ENCODE measurements at regions not wholly inside any gene's neighbourhood (a gene's known extent, or its start where the extent isn't known, plus 50 kb on each side); places are given as distances from the start of the nearest gene placed in this dataset.

DNA sequence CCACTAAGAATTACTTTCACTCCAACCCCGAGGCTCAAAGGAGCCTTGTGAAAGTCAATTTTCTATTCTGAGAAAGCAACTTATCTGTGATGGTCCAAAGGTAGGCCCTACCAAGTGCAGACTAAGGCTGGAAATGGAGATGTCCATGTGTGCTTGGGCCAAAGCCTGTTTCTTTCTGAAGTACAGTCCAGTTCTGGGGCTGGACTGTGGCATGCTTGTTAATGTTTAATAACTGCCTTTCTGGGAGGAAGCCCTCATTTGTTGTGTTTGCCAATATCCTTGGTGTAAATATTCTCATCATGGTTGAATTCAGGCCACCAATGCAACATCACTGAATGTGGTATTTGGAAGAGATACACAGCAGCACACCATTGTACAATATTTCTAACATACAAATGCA lies 182.3 kb upstream of the BCL6 start:
- no peaks in the 10 kb centered on the region; the same call in 1 of the 2 replicates for H3K27me3 Mint-ChIP-seq (ENCODE audit: insufficient read depth)
- H3K36me3 Mint-ChIP-seq (ENCODE audit: low read depth) = peaks cover 10% of the 10 kb centered on the region
- DNase-seq = no peak

DNA sequence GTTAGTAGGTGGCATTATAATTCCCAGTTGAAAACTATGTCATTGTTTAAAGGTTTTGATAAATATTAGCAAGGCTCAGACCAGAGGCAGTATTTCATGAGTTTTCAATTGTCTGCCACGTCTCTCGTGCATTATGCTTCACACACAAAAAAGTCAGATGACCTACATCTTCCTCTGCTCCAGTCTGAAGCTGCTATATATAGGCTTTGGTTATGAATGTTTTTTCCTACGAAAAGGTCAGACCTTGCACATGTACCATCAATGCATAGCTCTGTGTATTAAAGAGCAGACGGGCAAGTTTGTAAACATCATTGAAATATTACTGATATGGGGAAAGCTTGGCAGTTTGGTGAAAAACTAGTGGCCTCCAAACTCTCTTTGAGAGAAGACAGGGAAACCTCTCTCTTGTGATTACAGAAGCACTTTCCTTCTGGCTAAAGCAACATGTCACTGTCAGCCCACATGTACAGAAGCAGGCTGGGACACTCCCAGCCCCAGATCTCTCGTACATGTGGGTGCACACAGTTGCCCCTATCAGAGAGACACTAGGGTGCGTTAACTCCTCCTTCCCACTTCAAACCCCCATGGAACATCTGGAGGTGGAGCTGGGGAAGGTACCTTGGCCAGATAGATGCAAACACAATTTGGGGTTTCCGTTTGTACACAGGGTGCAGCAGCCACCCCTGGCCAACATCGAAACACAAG lies 184.0 kb upstream of the BCL6 start:
- Mint-ChIP-seq H3K27ac (no peak overlapping the region), H3K36me3 (ENCODE audit: low read depth) (peaks cover 10% of the 10 kb centered on the region), H3K4me1 (ENCODE audit: low read depth) (no peaks in the 10 kb centered on the region), H3K9me3 (peaks cover 6% of the 10 kb centered on the region), H3K4me3 (no peak overlapping the region), H3K27me3 (ENCODE audit: insufficient read depth) (peaks cover 2% of the 10 kb centered on the region; the same call in 1 of the 2 replicates)
- TF ChIP-seq, protein P1, sequence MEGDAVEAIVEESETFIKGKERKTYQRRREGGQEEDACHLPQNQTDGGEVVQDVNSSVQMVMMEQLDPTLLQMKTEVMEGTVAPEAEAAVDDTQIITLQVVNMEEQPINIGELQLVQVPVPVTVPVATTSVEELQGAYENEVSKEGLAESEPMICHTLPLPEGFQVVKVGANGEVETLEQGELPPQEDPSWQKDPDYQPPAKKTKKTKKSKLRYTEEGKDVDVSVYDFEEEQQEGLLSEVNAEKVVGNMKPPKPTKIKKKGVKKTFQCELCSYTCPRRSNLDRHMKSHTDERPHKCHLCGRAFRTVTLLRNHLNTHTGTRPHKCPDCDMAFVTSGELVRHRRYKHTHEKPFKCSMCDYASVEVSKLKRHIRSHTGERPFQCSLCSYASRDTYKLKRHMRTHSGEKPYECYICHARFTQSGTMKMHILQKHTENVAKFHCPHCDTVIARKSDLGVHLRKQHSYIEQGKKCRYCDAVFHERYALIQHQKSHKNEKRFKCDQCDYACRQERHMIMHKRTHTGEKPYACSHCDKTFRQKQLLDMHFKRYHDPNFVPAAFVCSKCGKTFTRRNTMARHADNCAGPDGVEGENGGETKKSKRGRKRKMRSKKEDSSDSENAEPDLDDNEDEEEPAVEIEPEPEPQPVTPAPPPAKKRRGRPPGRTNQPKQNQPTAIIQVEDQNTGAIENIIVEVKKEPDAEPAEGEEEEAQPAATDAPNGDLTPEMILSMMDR (IDR thresholded peaks at IDR 0.05) = no peak
- DNase-seq = no peak

More for the DNA sequence above, 182.3 kb upstream of the BCL6 start:
- Mint-ChIP-seq H3K27ac (no peak overlapping the region), H3K4me3 (no peak overlapping the region), H3K9me3 (peaks cover 6% of the 10 kb centered on the region), H3K4me1 (ENCODE audit: low read depth) (peaks cover 14% of the 10 kb centered on the region)
- TF ChIP-seq, protein P1 (IDR thresholded peaks at IDR 0.05) = no peak

DNA sequence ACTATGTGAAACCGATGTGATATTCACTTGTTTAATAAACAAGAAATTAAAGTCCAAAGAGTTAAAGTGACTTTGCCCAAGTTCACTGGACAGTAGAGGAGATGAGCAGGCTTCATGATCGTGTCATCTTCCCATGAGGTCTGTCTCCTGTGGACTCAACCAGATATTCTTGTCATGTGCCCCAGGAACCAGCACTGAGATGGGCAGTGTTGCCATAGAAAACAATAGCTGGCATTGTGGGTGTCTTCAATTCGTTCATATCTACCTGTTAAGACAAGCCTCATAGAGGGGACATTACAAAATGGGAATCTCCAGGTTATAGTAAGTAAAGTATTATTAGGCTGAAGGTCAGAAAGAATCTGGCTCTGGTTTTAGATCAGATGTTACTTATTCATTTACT lies 184.8 kb upstream of the BCL6 start:
- H3K27me3 Mint-ChIP-seq (ENCODE audit: insufficient read depth) = peaks cover 2% of the 10 kb centered on the region; the same call in 1 of the 2 replicates
- H3K27ac Mint-ChIP-seq = no peak overlapping the region
- H3K36me3 Mint-ChIP-seq (ENCODE audit: low read depth) = peaks cover 3% of the 10 kb centered on the region; the same call in 1 of the 2 replicates
- H3K4me3 Mint-ChIP-seq = no peak overlapping the region
- H3K9me3 Mint-ChIP-seq = no peaks in the 10 kb centered on the region
- TF ChIP-seq, protein P1 (IDR thresholded peaks at IDR 0.05) = no peak
- no peak for DNase-seq
- H3K4me1 Mint-ChIP-seq (ENCODE audit: low read depth) = no peaks in the 10 kb centered on the region

DNA sequence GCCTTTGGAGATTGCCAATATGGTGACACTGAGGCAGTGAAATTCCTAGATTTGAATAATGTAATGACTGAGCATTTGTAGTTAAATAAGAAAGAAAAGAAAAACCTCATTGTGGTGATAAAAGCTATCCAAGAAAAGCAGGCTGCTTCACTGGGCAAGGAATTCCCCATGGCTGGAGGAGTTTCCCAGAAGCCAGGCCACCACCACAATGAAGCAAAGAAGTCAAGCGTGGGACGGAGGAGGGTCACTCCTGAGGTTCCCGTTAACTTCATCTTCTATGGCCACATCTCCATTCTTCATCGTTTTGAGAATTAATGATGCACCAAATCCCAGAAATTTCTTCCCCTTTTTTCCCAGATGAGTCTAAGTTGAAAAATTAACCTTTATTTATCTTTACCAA lies 185.8 kb upstream of the BCL6 start:
- H3K36me3 Mint-ChIP-seq (ENCODE audit: low read depth) = no peaks in the 10 kb centered on the region
- no peak overlapping the region for H3K27ac Mint-ChIP-seq
- DNase-seq = no peak
- H3K4me3 Mint-ChIP-seq = no peak overlapping the region
- H3K27me3 Mint-ChIP-seq (ENCODE audit: insufficient read depth) = peaks cover 2% of the 10 kb centered on the region; the same call in 1 of the 2 replicates
- no peaks in the 10 kb centered on the region for H3K4me1 Mint-ChIP-seq (ENCODE audit: low read depth)
- TF ChIP-seq, protein P1 (IDR thresholded peaks at IDR 0.05) = no peak
- no peaks in the 10 kb centered on the region for H3K9me3 Mint-ChIP-seq

DNA sequence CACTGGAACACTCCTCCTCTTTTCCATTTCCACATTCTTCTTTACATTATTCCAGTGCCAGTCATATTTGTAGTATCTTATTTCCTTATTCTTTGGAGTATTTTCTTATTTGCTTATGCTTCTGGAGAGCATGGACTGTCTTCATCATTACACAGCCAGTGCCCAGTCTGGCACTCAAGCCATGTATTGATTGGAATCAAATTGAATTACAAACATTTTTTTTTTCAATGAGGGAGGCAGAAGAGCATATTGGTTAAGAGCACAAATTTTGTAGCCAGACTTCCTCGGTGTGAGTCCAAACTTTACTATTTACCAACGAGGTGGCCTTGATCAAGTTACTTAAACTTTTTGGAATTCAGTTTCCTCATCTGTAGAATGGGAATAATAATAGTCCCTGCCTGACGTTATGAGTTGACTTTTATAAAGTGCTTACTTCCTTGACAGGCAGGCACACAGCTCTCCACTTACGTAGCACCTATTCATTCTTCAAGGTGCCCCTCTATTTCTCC lies 186.6 kb upstream of the BCL6 start:
- no peak for DNase-seq
- no peaks in the 10 kb centered on the region for H3K36me3 Mint-ChIP-seq (ENCODE audit: low read depth)
- TF ChIP-seq, protein P1 (IDR thresholded peaks at IDR 0.05) = no peak
- no peak overlapping the region for H3K27ac Mint-ChIP-seq
- no peak overlapping the region for H3K4me3 Mint-ChIP-seq
- H3K27me3 Mint-ChIP-seq (ENCODE audit: insufficient read depth) = peaks cover 2% of the 10 kb centered on the region; the same call in 1 of the 2 replicates
- H3K9me3 Mint-ChIP-seq = no peaks in the 10 kb centered on the region
- H3K4me1 Mint-ChIP-seq (ENCODE audit: low read depth) = no peaks in the 10 kb centered on the region
